Prostate gland (tissue), 2 donors: ENCODE measurements at regions not wholly inside any gene's neighbourhood (a gene's known extent, or its start where the extent isn't known, plus 50 kb on each side); places are given as distances from the start of the nearest gene placed in this dataset.

Experiments
- POLR2A ChIP-seq: fragments of 450-650 bp; IDR thresholded peaks from one replicate; pipeline ENCODE4 v1.6.1; 2016; ENCODE audit warnings: antibody characterized with exemption, mild to moderate bottlenecking
- TF ChIP-seq, protein P1 (sequence below), 4 experiments: fragments of 200-600 bp in 2 of 4; fragments of 450-650 bp in 2 of 4; sonication (generic) in 2 of 4; IDR thresholded peaks; 1 replicate in 3 of 4; 2 replicates in 1 of 4; pipeline ENCODE4 v1.5.1; 2016 to 2019; ENCODE audit warnings: antibody characterized with exemption in 4 of 4, mild to moderate bottlenecking in 2 of 4, moderate library complexity in 2 of 4

DNA sequence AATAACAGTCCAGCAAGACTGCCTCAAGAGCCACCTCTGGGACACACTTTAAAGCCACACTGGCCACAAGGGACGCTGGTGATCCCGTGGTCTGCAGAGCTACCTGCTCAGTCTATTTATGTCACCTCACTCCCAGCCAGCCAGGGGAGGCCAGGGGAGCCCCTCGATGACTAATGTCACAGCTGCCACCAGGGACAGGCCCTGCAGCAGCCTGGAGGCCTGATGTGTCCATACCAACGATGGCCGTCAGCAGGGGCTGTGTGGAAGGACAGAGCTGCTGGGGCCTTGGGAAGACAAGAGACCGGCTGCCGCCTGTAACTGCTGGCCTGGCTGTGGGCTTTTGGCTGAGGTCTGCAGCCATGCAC, 71.0 kb downstream of the SIK1 start:
- TF ChIP-seq, protein P1, sequence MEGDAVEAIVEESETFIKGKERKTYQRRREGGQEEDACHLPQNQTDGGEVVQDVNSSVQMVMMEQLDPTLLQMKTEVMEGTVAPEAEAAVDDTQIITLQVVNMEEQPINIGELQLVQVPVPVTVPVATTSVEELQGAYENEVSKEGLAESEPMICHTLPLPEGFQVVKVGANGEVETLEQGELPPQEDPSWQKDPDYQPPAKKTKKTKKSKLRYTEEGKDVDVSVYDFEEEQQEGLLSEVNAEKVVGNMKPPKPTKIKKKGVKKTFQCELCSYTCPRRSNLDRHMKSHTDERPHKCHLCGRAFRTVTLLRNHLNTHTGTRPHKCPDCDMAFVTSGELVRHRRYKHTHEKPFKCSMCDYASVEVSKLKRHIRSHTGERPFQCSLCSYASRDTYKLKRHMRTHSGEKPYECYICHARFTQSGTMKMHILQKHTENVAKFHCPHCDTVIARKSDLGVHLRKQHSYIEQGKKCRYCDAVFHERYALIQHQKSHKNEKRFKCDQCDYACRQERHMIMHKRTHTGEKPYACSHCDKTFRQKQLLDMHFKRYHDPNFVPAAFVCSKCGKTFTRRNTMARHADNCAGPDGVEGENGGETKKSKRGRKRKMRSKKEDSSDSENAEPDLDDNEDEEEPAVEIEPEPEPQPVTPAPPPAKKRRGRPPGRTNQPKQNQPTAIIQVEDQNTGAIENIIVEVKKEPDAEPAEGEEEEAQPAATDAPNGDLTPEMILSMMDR (IDR thresholded peaks at IDR 0.05): no peak
- TF ChIP-seq POLR2A: no peak
